ENCODE measurements at regions not wholly inside any gene's neighbourhood (a gene's known extent, or its start where the extent isn't known, plus 50 kb on each side); places are given as distances from the start of the nearest gene placed in this dataset.
"Not testable (repeated sequence)": the region's sequence is repeated elsewhere in the genome, so short reads cannot be mapped to it uniquely, and the experiment has no call there.

- DNase-seq = no peak
Measured at GRCh38 chr3:155995525-155996370, 124.6 kb upstream of the KCNAB1 start.

GRCh38 chr3:155996882-155997281, 123.5 kb upstream of the KCNAB1 start:
- DNase-seq = no peak

GRCh38 chr3:155998173-155998572, 122.2 kb upstream of the KCNAB1 start:
- DNase-seq = not testable (repeated sequence)

- DNase-seq = no peak
Measured at GRCh38 chr3:156005736-156006135, 114.6 kb upstream of the KCNAB1 start.

- no peak for DNase-seq
Measured at GRCh38 chr3:156010829-156011228, 109.5 kb upstream of the KCNAB1 start.

GRCh38 chr3:156014489-156014888, 105.9 kb upstream of the KCNAB1 start:
- no peak for DNase-seq

- no peak for DNase-seq
Measured at GRCh38 chr3:156016902-156017301, 103.5 kb upstream of the KCNAB1 start.

- DNase-seq = no peak
Measured at GRCh38 chr3:156017352-156018030, 102.9 kb upstream of the KCNAB1 start.

GRCh38 chr3:156024904-156025533, 95.4 kb upstream of the KCNAB1 start:
- DNase-seq = no peak

- DNase-seq = no peak
Measured at GRCh38 chr3:156029208-156029607, 91.2 kb upstream of the KCNAB1 start.

GRCh38 chr3:156030723-156031122, 89.7 kb upstream of the KCNAB1 start:
- no peak for DNase-seq

- DNase-seq = no peak
Measured at GRCh38 chr3:156033428-156033827, 87.0 kb upstream of the KCNAB1 start.

GRCh38 chr3:156035158-156035557, 85.2 kb upstream of the KCNAB1 start:
- DNase-seq = no peak

GRCh38 chr3:156036258-156037053, 83.9 kb upstream of the KCNAB1 start:
- no peak for DNase-seq

GRCh38 chr3:156037356-156037755, 83.0 kb upstream of the KCNAB1 start:
- DNase-seq = no peak

GRCh38 chr3:156038869-156039268, 81.5 kb upstream of the KCNAB1 start:
- DNase-seq = no peak

GRCh38 chr3:156040041-156040440, 80.3 kb upstream of the KCNAB1 start:
- DNase-seq = no peak

GRCh38 chr3:156041216-156041841, 79.0 kb upstream of the KCNAB1 start:
- not testable (repeated sequence) for DNase-seq

GRCh38 chr3:156041856-156042255, 78.5 kb upstream of the KCNAB1 start:
- DNase-seq = not testable (repeated sequence)

- peak; percentile 74 for DNase-seq
Measured at GRCh38 chr3:156043832-156044633, 76.3 kb upstream of the KCNAB1 start.

- no peak for DNase-seq
Measured at GRCh38 chr3:156044634-156044975, 75.8 kb upstream of the KCNAB1 start.

GRCh38 chr3:156048483-156048882, 71.9 kb upstream of the KCNAB1 start:
- DNase-seq = not testable (repeated sequence)

Measured in activated CD4-positive, alpha-beta T cell treated with anti-CD3 and anti-CD28 coated beads for 48 hours (primary cell).